Prostate gland (tissue), 2 donors: ENCODE measurements at regions not wholly inside any gene's neighbourhood (a gene's known extent, or its start where the extent isn't known, plus 50 kb on each side); places are given as distances from the start of the nearest gene placed in this dataset.

ENCODE experiments used
- POLR2A ChIP-seq: fragments of 450-650 bp; IDR thresholded peaks from one replicate; pipeline ENCODE4 v1.6.1; 2016; ENCODE audit warnings: antibody characterized with exemption, mild to moderate bottlenecking
- POLR2AphosphoS5 ChIP-seq: sonication (generic); formaldehyde crosslinking; IDR thresholded peaks from one replicate; pipeline ENCODE4 v1.6.1; 2017; ENCODE audit warnings: antibody characterized with exemption
- TF ChIP-seq, protein P1 (sequence below), 4 experiments: fragments of 200-600 bp in 2 of 4; fragments of 450-650 bp in 2 of 4; sonication (generic) in 2 of 4; IDR thresholded peaks; 1 replicate in 3 of 4; 2 replicates in 1 of 4; pipeline ENCODE4 v1.5.1; 2016 to 2019; ENCODE audit warnings: antibody characterized with exemption in 4 of 4, mild to moderate bottlenecking in 2 of 4, moderate library complexity in 2 of 4

GRCh38 chr6:14315353-14315752, 197.8 kb downstream of the CD83 start:
- TF ChIP-seq POLR2A (no peak), POLR2AphosphoS5 (no peak)
- TF ChIP-seq, protein P1, sequence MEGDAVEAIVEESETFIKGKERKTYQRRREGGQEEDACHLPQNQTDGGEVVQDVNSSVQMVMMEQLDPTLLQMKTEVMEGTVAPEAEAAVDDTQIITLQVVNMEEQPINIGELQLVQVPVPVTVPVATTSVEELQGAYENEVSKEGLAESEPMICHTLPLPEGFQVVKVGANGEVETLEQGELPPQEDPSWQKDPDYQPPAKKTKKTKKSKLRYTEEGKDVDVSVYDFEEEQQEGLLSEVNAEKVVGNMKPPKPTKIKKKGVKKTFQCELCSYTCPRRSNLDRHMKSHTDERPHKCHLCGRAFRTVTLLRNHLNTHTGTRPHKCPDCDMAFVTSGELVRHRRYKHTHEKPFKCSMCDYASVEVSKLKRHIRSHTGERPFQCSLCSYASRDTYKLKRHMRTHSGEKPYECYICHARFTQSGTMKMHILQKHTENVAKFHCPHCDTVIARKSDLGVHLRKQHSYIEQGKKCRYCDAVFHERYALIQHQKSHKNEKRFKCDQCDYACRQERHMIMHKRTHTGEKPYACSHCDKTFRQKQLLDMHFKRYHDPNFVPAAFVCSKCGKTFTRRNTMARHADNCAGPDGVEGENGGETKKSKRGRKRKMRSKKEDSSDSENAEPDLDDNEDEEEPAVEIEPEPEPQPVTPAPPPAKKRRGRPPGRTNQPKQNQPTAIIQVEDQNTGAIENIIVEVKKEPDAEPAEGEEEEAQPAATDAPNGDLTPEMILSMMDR (IDR thresholded peaks at IDR 0.05): no peak
